ENCODE measurements at regions not wholly inside any gene's neighbourhood (a gene's known extent, or its start where the extent isn't known, plus 50 kb on each side); places are given as distances from the start of the nearest gene placed in this dataset.

DNA sequence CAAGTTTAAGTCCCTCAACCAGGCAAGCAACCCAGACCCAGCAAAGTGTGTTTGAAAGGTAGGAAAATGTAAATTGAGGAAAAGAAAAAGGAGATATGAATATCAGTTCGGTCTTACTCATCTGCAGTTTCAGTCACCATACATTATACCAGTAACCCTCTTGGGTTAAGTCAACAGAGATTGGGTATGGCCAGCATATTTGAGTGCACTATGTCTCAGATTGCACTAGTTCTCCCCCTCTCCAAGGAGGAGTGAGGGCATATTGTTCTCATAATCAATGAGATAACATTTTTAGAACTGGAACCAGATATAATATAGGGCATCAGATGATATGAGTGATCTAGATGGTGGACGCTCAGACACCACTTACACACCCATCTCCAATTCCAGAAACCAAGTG is 141.5 kb downstream of the COPS8 start:
- intact Hi-C loops (cut with DNase I, micrococcal nuclease): loop anchor here in 1 of 2 experiments (5.0 kb wide), 1 partner anchor 70 kb away; no protein-coding TSS in a partner anchor
- CTCF ChIA-PET: interaction anchor here (0.6 to 1.2 kb wide), 2 partner anchors 25 to 365 kb away, joined by 3 to 6 read pairs; no protein-coding TSS in a partner anchor

DNA sequence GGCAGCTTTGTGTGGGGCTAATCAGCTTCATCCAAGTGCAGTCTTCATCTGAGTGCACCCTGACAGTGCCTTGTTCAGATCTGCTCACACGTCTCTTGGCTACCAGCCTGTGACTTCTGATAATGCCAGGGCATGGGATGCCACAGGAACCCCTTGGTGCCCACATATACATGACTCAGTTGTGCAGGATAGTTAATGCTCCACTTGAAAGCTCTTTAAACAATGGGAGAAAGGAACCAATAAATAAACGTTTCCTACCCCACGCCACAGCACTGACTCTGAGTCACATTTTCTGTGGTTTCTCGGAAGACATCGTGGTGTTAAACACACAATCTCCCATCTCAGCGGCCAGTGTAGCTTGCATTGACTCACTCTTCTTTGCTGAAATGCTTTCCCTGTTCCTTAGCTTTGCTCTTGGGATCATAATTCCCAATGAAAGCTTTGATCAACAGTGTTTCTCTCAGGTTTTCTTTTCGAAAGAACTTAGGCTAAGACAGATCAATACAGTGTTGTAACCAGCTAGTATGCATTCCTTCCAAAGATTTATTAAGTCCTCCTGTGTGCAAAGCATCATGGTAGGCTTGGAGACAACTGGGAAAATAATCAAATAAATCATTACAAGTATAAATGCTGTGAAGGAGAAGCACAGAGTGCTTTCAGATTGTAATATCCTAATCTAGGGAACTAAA is 142.0 kb downstream of the COPS8 start:
- Mint-ChIP-seq H3K4me1 (peaks cover 11% of the 10 kb centered on the region), H3K27me3 (peaks cover 26% of the 10 kb centered on the region), H3K4me3 (no peak overlapping the region), H3K9me3 (ENCODE audit: low read depth) (no peaks in the 10 kb centered on the region), H3K27ac (no peak overlapping the region), H3K36me3 (ENCODE audit: low read depth) (no peaks in the 10 kb centered on the region)
- ChIA-PET POLR2A (interaction anchor here (0.6 kb wide), 1 partner anchor 65 kb away, joined by 3 read pairs; no protein-coding TSS in a partner anchor), CTCF (interaction anchor here (0.6 to 1.2 kb wide), 2 partner anchors 25 to 364 kb away, joined by 3 to 6 read pairs; no protein-coding TSS in a partner anchor)
- intact Hi-C loops (cut with DNase I, micrococcal nuclease): loop anchor here in 1 of 2 experiments (5.0 kb wide), 1 partner anchor 70 kb away; no protein-coding TSS in a partner anchor
- ATAC-seq (peak; percentile 90), DNase-seq (peak; percentile 54)

More for the DNA sequence above, 141.5 kb downstream of the COPS8 start:
- no peaks in the 10 kb centered on the region for H3K9me3 Mint-ChIP-seq (ENCODE audit: low read depth)
- peaks cover 25% of the 10 kb centered on the region for H3K27me3 Mint-ChIP-seq
- H3K4me3 Mint-ChIP-seq: no peak overlapping the region
- no peak overlapping the region for H3K27ac Mint-ChIP-seq
- peak; percentile 52 for ATAC-seq
- POLR2A ChIA-PET: interaction anchor here (0.6 kb wide), 1 partner anchor 65 kb away, joined by 3 read pairs; no protein-coding TSS in a partner anchor
- no peaks in the 10 kb centered on the region for H3K36me3 Mint-ChIP-seq (ENCODE audit: low read depth)
- H3K4me1 Mint-ChIP-seq: peaks cover 11% of the 10 kb centered on the region
- DNase-seq: no peak

DNA sequence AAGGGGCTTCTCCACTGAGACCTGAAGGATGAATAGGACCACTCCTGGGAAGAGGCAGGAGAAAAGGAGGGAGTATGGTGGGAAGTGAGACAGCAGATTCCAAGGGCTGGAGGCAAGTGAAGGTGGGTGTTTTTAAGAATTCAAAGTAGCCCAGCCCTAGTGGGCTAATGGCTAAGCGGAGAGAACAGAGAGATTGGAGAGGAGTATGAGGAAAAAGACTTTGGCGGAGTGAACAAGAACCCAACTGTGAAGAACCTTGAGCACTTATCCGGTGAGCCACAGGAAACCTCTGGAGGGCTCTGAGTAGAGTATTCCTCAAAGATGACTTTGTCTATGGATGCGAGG is 142.6 kb downstream of the COPS8 start:
- Mint-ChIP-seq H3K27ac (no peak overlapping the region), H3K36me3 (ENCODE audit: low read depth) (no peaks in the 10 kb centered on the region), H3K4me1 (peaks cover 11% of the 10 kb centered on the region), H3K27me3 (peaks cover 24% of the 10 kb centered on the region), H3K9me3 (ENCODE audit: low read depth) (no peaks in the 10 kb centered on the region), H3K4me3 (no peak overlapping the region)
- ChIA-PET CTCF (no interaction called here), POLR2A (no interaction called here)
- no peak for DNase-seq
- ATAC-seq: no peak
- intact Hi-C loops (cut with DNase I, micrococcal nuclease): loop anchor here in 1 of 2 experiments (5.0 kb wide), 1 partner anchor 71 kb away; no protein-coding TSS in a partner anchor

GRCh38 chr2:237229905-237230304 is 144.2 kb downstream of the COPS8 start:
- Mint-ChIP-seq H3K4me3 (no peak overlapping the region), H3K27ac (no peak overlapping the region), H3K4me1 (peaks cover 11% of the 10 kb centered on the region), H3K36me3 (ENCODE audit: low read depth) (no peaks in the 10 kb centered on the region), H3K9me3 (ENCODE audit: low read depth) (no peaks in the 10 kb centered on the region), H3K27me3 (peaks cover 24% of the 10 kb centered on the region)
- ChIA-PET POLR2A (no interaction called here), CTCF (no interaction called here)
- no peak for ATAC-seq
- no peak for DNase-seq
- intact Hi-C loops (cut with DNase I, micrococcal nuclease): loop anchor here in 1 of 2 experiments (5.0 kb wide), 1 partner anchor 73 kb away; no protein-coding TSS in a partner anchor

DNA sequence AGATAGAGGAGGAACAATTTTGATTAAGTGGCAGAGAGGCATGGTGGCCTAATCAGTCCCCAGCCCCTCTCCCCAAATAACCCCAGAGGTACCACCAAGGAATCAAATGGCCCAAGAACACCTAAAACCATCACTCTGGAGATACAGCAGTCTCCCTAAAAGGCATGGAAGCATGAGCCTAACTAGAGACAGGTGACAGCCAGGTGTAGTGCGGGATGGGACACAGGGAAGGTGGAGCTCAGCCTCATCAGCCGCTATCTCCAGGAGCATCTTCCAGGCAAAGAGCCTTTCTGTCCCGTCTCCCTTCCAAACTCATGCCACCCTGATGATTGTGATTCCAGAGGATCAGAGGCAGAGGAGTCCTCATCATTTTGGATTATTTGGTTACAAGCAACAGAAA is 144.7 kb downstream of the COPS8 start:
- ATAC-seq: no peak
- intact Hi-C loops (cut with DNase I, micrococcal nuclease): no loop called here
- POLR2A ChIA-PET: no interaction called here

GRCh38 chr2:237231593-237231992 is 145.9 kb downstream of the COPS8 start:
- Mint-ChIP-seq H3K9me3 (ENCODE audit: low read depth) (no peaks in the 10 kb centered on the region), H3K4me3 (no peak overlapping the region), H3K27me3 (peaks cover 28% of the 10 kb centered on the region), H3K4me1 (peaks cover 11% of the 10 kb centered on the region), H3K36me3 (ENCODE audit: low read depth) (no peaks in the 10 kb centered on the region), H3K27ac (no peak overlapping the region)
- DNase-seq: no peak
- ChIA-PET POLR2A (no interaction called here), CTCF (no interaction called here)
- ATAC-seq: no peak
- intact Hi-C loops (cut with DNase I, micrococcal nuclease): no loop called here

More for the DNA sequence above, 144.7 kb downstream of the COPS8 start:
- Mint-ChIP-seq H3K36me3 (ENCODE audit: low read depth) (no peaks in the 10 kb centered on the region), H3K27ac (no peak overlapping the region), H3K4me1 (peaks cover 11% of the 10 kb centered on the region), H3K27me3 (peaks cover 24% of the 10 kb centered on the region), H3K9me3 (ENCODE audit: low read depth) (no peaks in the 10 kb centered on the region), H3K4me3 (no peak overlapping the region)
- CTCF ChIA-PET: interaction anchor here (0.6 kb wide), 1 partner anchor 9 kb away, joined by 3 read pairs; no protein-coding TSS in a partner anchor
- no peak for DNase-seq

DNA sequence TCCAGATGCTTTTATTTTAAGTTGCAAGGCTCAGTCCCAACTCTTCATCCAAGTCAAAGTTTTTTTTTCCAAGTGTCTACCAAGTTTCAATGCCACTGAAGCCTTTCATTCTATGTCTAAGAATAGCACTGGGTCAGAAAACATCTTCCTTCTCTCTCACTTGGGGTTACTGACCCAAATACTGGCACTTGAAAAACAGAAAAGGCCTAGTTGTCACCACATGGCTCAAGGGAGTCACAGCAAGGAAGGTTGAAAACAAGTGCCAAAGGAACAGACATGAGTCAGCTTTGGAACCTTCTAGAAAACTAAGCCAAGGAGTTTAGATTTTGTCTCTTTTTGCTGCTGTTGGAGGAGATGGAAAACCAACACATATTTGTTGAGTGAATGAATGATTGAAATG is 146.5 kb downstream of the COPS8 start:
- ChIA-PET POLR2A (no interaction called here), CTCF (no interaction called here)
- Mint-ChIP-seq H3K36me3 (ENCODE audit: low read depth) (no peaks in the 10 kb centered on the region), H3K4me3 (no peak overlapping the region), H3K27ac (no peak overlapping the region), H3K4me1 (peaks cover 9% of the 10 kb centered on the region), H3K27me3 (peaks cover 28% of the 10 kb centered on the region), H3K9me3 (ENCODE audit: low read depth) (no peaks in the 10 kb centered on the region)
- ATAC-seq (no peak), DNase-seq (no peak)
- intact Hi-C loops (cut with DNase I, micrococcal nuclease): no loop called here

DNA sequence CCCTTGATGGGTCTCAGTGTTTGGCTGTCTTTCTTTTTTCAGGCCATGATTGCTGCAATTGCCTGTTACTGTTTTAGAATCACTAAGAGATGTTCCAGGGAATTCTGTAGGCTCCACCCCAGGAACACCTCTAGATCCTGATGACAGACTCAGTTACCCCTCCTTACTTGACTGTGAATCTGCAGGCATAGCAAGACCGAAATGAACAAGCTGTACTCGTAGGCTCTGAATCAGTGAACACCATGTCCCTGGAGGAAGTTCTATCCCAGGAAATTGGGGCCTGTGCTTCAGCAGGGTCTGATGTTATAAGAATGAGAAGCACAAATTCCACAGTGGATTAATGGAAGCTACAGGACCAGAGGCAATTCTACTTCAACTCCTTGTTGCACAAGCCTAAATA is 148.6 kb downstream of the COPS8 start:
- Mint-ChIP-seq H3K27me3 (peaks cover 23% of the 10 kb centered on the region), H3K36me3 (ENCODE audit: low read depth) (no peaks in the 10 kb centered on the region), H3K9me3 (ENCODE audit: low read depth) (no peaks in the 10 kb centered on the region), H3K4me3 (no peak overlapping the region), H3K4me1 (no peaks in the 10 kb centered on the region), H3K27ac (no peak overlapping the region)
- CTCF ChIA-PET: interaction anchor here (0.6 kb wide), 1 partner anchor 176 kb away, joined by 3 read pairs; no protein-coding TSS in a partner anchor
- intact Hi-C loops (cut with DNase I, micrococcal nuclease): no loop called here
- DNase-seq (no peak), ATAC-seq (no peak)
- POLR2A ChIA-PET: no interaction called here

DNA sequence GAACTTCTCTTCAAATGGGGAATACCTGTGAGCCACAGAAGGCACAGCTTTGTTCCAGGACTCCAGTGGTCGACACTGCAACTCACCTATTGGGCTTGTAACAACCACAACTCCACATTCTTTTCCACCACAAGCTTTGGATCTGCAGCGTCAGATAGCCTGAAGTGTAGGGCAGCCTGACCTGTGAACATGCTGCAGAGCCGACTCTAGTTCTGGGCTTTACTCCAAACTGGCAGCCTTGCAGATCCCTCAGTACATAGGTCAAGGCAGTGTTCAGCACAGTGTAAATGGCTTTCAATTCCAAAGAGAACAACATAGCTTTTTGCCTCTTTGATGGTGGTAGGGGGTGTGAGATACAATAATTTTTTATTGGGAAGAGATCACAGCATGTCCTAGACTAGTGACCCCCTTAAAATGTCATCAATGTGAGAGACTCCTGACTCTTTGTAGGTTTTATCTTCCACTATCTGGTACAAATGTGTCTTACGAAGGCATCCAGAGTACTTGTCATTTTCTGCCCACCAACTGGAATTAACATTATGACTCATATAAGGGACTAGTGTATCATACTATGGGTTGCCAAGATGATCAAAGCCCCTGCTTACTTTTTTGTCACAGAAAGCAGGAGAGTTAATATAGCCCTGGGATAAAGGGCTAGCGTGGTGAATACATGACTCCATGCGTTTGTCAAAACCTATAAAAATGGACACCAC is 149.8 kb downstream of the COPS8 start:
- no peaks in the 10 kb centered on the region for H3K36me3 Mint-ChIP-seq (ENCODE audit: low read depth)
- POLR2A ChIA-PET: no interaction called here
- DNase-seq: no peak
- CTCF ChIA-PET: interaction anchor here (0.8 kb wide), 1 partner anchor 22 kb away, joined by 3 read pairs; no protein-coding TSS in a partner anchor
- H3K27me3 Mint-ChIP-seq: peaks cover 18% of the 10 kb centered on the region
- intact Hi-C loops (cut with DNase I, micrococcal nuclease): no loop called here
- H3K9me3 Mint-ChIP-seq (ENCODE audit: low read depth): peaks cover under 1% of the 10 kb centered on the region
- peak; percentile 65 for ATAC-seq
- no peaks in the 10 kb centered on the region for H3K4me1 Mint-ChIP-seq
- no peak overlapping the region for H3K4me3 Mint-ChIP-seq
- H3K27ac Mint-ChIP-seq: no peak overlapping the region

- H3K9me3 Mint-ChIP-seq (ENCODE audit: low read depth): peaks cover 7% of the 10 kb centered on the region
- POLR2A ChIA-PET: no interaction called here
Measured at GRCh38 chr2:237236188-237236587, 150.5 kb downstream of the COPS8 start.

DNA sequence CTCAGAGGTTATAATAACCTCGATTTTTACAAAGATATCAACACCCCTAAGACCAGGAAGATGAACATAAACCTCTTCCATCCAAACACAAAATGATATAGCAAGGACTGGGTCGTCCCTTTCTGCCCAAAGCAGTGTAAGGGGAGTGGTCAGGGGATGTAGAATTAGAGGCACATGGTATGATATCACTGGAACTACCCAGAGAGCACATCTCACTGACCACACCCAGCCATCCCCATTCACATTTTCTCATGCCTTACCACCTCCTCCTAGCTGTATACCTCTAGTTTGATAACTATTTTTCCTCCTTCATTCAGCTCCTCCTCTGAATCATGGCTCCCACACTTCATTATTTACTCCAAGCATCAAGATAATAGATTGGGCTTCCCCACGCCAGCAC is 152.6 kb downstream of the COPS8 start:
- POLR2A ChIA-PET: no interaction called here
- Mint-ChIP-seq H3K4me1 (no peaks in the 10 kb centered on the region), H3K27me3 (peaks cover 14% of the 10 kb centered on the region), H3K27ac (no peak overlapping the region), H3K9me3 (ENCODE audit: low read depth) (peaks cover 9% of the 10 kb centered on the region), H3K4me3 (no peak overlapping the region), H3K36me3 (ENCODE audit: low read depth) (peaks cover 3% of the 10 kb centered on the region)
- ATAC-seq: no peak
- DNase-seq: no peak
- CTCF ChIA-PET: no interaction called here
- intact Hi-C loops (cut with DNase I, micrococcal nuclease): no loop called here

More at GRCh38 chr2:237236188-237236587, 150.5 kb downstream of the COPS8 start:
- H3K4me1 Mint-ChIP-seq: no peaks in the 10 kb centered on the region
- peaks cover 18% of the 10 kb centered on the region for H3K27me3 Mint-ChIP-seq
- no peaks in the 10 kb centered on the region for H3K36me3 Mint-ChIP-seq (ENCODE audit: low read depth)
- intact Hi-C loops (cut with DNase I, micrococcal nuclease): no loop called here
- ATAC-seq (no peak), DNase-seq (no peak)
- no peak overlapping the region for H3K27ac Mint-ChIP-seq
- CTCF ChIA-PET: interaction anchor here (0.7 kb wide), 1 partner anchor 276 kb away, joined by 3 read pairs; no protein-coding TSS in a partner anchor
- H3K4me3 Mint-ChIP-seq: no peak overlapping the region

GRCh38 chr2:237240252-237240651 is 154.6 kb downstream of the COPS8 start:
- DNase-seq (no peak), ATAC-seq (no peak)
- H3K4me3 Mint-ChIP-seq: no peak overlapping the region
- H3K27ac Mint-ChIP-seq: no peak overlapping the region
- no peaks in the 10 kb centered on the region for H3K4me1 Mint-ChIP-seq
- intact Hi-C loops (cut with DNase I, micrococcal nuclease): no loop called here
- CTCF ChIA-PET: no interaction called here
- peaks cover 3% of the 10 kb centered on the region for H3K36me3 Mint-ChIP-seq (ENCODE audit: low read depth)
- peaks cover 9% of the 10 kb centered on the region for H3K9me3 Mint-ChIP-seq (ENCODE audit: low read depth)
- POLR2A ChIA-PET: no interaction called here
- H3K27me3 Mint-ChIP-seq: peaks cover 14% of the 10 kb centered on the region
